Smooth muscle cell (in vitro differentiated cells): ENCODE measurements at regions not wholly inside any gene's neighbourhood (a gene's known extent, or its start where the extent isn't known, plus 50 kb on each side); places are given as distances from the start of the nearest gene placed in this dataset.

Experiments
- DNase-seq: peaks from one replicate; lab custom pipeline; 2025; ENCODE audit not compliant: unreplicated experiment; lab: John Stamatoyannopoulos, UW
- H2AFZ ChIP-seq: fragments of 200-600 bp; sonication (generic); 2 replicates; pipeline ENCODE4 v1.6.0; 2016; ENCODE audit warnings: antibody characterized with exemption, low read depth, mild to moderate bottlenecking
- H3F3A ChIP-seq: fragments of 200-600 bp; sonication (generic); 2 replicates; pipeline ENCODE4 v1.6.0; 2017; ENCODE audit warnings: antibody characterized with exemption, low read depth
- H3K27ac ChIP-seq: fragments of 200-600 bp; sonication (generic); 2 replicates; pipeline ENCODE4 v1.5.1; 2016; ENCODE audit warnings: low read depth, mild to moderate bottlenecking
- H3K27me3 ChIP-seq: fragments of 200-600 bp; sonication (generic); 2 replicates; pipeline ENCODE4 v1.6.1; 2016; ENCODE audit warnings: low read depth, mild to moderate bottlenecking
- H3K36me3 ChIP-seq: fragments of 200-600 bp; sonication (generic); 2 replicates; pipeline ENCODE4 v1.5.1; 2016; ENCODE audit warnings: low read depth
- H3K4me1 ChIP-seq: fragments of 200-600 bp; sonication (generic); 2 replicates; pipeline ENCODE4 v1.5.1; 2016; ENCODE audit warnings: low read depth
- H3K4me2 ChIP-seq: fragments of 200-600 bp; sonication (generic); 2 replicates; pipeline ENCODE4 v1.6.0; 2016; ENCODE audit warnings: mild to moderate bottlenecking
- H3K4me3 ChIP-seq: fragments of 200-600 bp; sonication (generic); 2 replicates; pipeline ENCODE4 v1.5.1; 2016; ENCODE audit warnings: mild to moderate bottlenecking
- H3K79me2 ChIP-seq: fragments of 200-600 bp; sonication (generic); 2 replicates; pipeline ENCODE4 v1.6.0; 2016; ENCODE audit warnings: low read depth, mild to moderate bottlenecking
- H3K9ac ChIP-seq: fragments of 200-600 bp; sonication (generic); 2 replicates; pipeline ENCODE4 v1.6.0; 2016; ENCODE audit warnings: low read depth
- H3K9me3 ChIP-seq: fragments of 200-600 bp; sonication (generic); replicated peaks from 2 replicates; pipeline ENCODE4 v1.5.1; 2016; ENCODE audit warnings: low read depth
- H4K20me1 ChIP-seq: fragments of 200-600 bp; sonication (generic); 2 replicates; pipeline ENCODE4 v1.6.0; 2016; ENCODE audit warnings: low read depth
- WGBS: methylation state at CpG from one replicate; pipeline ENCODE4 v1.1.7; 2016; ENCODE audit warnings: low lambda C conversion rate; 5-methylcytosine and 5-hydroxymethylcytosine counted together
- TF ChIP-seq, protein P1 (sequence below): fragments of 200-600 bp; sonication (generic); IDR thresholded peaks from 2 replicates; pipeline ENCODE4 v1.5.1; 2017; ENCODE audit warnings: borderline replicate concordance, mild to moderate bottlenecking, antibody characterized with exemption; ENCODE audit not compliant: insufficient read depth, poor library complexity, severe bottlenecking

DNA sequence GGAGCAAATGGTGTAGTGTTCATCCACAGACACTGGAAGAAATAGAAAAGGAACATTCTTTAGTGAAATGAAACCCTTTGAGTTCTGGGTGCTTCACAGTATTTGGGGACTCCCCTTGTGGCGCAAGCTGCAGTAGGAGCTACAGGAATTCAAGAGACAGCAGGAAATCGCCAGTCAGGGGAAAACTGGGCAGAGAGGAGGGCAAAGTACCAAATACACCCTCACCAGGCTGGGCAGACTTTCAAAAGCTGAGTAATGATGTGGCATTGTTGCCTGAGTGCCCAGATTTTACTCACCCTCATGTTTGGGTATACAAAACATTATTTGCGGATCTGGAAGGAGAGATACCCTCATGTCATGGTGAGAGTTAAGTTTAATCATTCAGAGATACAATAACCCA lies 97.9 kb downstream of the SOD2 start:
- peaks cover 3% of the 10 kb centered on the region for H3F3A ChIP-seq
- no peak overlapping the region for H3K9ac ChIP-seq
- no peaks in the 10 kb centered on the region for H3K36me3 ChIP-seq
- H3K9me3 ChIP-seq, result no peaks in the 10 kb centered on the region
- no peaks in the 10 kb centered on the region for H3K79me2 ChIP-seq
- TF ChIP-seq, protein P1, sequence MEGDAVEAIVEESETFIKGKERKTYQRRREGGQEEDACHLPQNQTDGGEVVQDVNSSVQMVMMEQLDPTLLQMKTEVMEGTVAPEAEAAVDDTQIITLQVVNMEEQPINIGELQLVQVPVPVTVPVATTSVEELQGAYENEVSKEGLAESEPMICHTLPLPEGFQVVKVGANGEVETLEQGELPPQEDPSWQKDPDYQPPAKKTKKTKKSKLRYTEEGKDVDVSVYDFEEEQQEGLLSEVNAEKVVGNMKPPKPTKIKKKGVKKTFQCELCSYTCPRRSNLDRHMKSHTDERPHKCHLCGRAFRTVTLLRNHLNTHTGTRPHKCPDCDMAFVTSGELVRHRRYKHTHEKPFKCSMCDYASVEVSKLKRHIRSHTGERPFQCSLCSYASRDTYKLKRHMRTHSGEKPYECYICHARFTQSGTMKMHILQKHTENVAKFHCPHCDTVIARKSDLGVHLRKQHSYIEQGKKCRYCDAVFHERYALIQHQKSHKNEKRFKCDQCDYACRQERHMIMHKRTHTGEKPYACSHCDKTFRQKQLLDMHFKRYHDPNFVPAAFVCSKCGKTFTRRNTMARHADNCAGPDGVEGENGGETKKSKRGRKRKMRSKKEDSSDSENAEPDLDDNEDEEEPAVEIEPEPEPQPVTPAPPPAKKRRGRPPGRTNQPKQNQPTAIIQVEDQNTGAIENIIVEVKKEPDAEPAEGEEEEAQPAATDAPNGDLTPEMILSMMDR, result no peak
- no peak overlapping the region for H3K4me3 ChIP-seq
- no peak overlapping the region for H3K4me2 ChIP-seq
- no peaks in the 10 kb centered on the region for H3K4me1 ChIP-seq
- no peaks in the 10 kb centered on the region for H4K20me1 ChIP-seq
- DNase-seq, result no peak
- peak overlapping the region; percentile 70 for H3K27ac ChIP-seq
- no peak overlapping the region for H2AFZ ChIP-seq
- 85% methylated on average over 3 of the region's 3 CpGs for WGBS
- no peaks in the 10 kb centered on the region for H3K27me3 ChIP-seq

DNA sequence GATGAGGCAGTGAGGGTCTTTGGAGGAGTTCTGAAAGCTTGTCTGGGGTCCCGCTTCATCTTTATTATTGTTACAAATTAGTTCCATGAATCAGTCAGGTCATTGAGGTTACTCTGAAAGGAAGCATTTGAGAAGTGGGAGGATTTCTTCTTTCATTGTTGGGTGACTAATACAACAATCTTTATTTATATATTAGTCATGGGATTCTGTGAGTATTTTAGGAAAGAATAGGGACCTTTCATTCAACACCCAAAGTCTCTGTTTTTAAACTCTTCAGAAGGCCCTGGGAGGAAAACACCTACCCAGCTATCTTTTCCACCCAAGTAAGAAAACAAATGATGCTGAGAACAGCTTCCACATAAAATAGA lies 98.3 kb downstream of the SOD2 start:
- peak overlapping the region; percentile 79 for H3K27ac ChIP-seq

DNA sequence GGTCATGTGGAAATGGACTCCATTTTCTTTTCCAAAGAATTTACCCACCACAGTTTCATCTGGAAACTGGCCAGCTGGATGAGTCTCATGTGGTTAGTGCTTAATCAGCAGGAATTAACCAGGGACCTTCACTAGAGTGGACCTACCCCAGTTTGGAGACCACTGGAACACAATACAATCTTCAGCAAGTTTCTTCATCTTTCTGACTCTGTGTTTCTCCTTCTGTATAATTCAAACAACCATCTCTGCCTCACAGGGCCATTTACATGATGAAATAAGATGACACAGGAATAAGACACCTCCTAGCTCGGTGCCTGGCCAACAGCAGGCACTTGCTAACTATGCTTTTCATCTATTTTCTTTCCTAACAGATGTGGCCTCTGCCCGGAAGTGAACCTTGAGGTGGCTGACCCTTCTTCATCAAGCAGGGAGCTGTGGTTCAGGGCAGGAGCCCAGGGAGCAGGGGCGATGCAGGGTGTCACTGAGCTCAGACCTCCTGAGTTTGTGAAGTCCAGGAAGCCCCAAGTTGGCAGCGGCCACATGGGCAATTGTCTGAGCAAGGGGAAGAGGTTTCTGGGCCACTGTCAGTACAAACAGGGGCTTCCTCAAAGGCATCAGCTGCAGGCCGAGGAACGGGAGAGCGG lies 98.8 kb downstream of the SOD2 start:
- Histone ChIP-seq H4K20me1 (no peaks in the 10 kb centered on the region), H3K4me1 (no peaks in the 10 kb centered on the region), H3K36me3 (no peaks in the 10 kb centered on the region), H3K79me2 (no peaks in the 10 kb centered on the region), H3K27me3 (no peaks in the 10 kb centered on the region), H3K4me2 (peak overlapping the region; percentile 42), H3K4me3 (no peak overlapping the region), H3K27ac (peak overlapping the region; percentile 79), H3K9ac (peak overlapping the region; percentile 30), H3K9me3 (no peaks in the 10 kb centered on the region), H2AFZ (no peak overlapping the region), H3F3A (peaks cover 3% of the 10 kb centered on the region)
- no peak for DNase-seq
- 75% methylated on average over 7 of the region's 7 CpGs for WGBS
- TF ChIP-seq, protein P1, result no peak

More for the DNA sequence above, 98.3 kb downstream of the SOD2 start:
- Histone ChIP-seq H3K4me3 (no peak overlapping the region), H3K4me1 (no peaks in the 10 kb centered on the region), H3K4me2 (peak overlapping the region; percentile 42), H3K9ac (peak overlapping the region; percentile 30), H3K27me3 (no peaks in the 10 kb centered on the region), H2AFZ (no peak overlapping the region), H3K36me3 (no peaks in the 10 kb centered on the region), H3K9me3 (no peaks in the 10 kb centered on the region), H3F3A (peaks cover 3% of the 10 kb centered on the region), H4K20me1 (no peaks in the 10 kb centered on the region), H3K79me2 (no peaks in the 10 kb centered on the region)
- DNase-seq, result no peak
- WGBS, result 32% methylated on average over 1 of the region's 1 CpG
- TF ChIP-seq, protein P1, result no peak

DNA sequence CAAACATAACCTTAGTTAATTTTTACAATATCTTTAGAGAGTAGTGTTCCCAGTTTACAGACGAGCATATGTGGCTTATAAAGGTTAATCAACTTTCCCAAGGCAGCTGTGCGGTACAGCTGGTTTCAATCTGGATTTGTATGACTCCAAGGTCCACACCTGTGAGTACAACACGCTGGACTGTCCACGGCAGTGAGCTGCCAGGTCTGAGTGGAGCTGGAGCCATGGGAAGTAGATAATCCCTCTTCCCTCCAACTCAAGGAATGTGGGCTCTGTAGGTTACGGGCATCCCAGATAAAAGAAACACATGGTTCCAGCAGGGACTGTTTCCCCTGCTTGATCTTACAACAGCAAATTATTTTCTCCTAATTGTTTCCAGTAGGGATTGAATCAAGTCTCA lies 102.2 kb downstream of the SOD2 start:
- DNase-seq, result no peak
- Histone ChIP-seq H3K4me2 (no peak overlapping the region), H4K20me1 (no peaks in the 10 kb centered on the region), H3K79me2 (no peaks in the 10 kb centered on the region), H3K9ac (no peak overlapping the region), H3K27ac (no peak overlapping the region), H3F3A (peaks cover 3% of the 10 kb centered on the region), H3K9me3 (no peaks in the 10 kb centered on the region), H3K4me3 (no peak overlapping the region), H3K27me3 (no peaks in the 10 kb centered on the region), H2AFZ (no peak overlapping the region), H3K36me3 (no peaks in the 10 kb centered on the region), H3K4me1 (no peaks in the 10 kb centered on the region)
- TF ChIP-seq, protein P1, result no peak
- WGBS, result 77% methylated on average over 5 of the region's 5 CpGs
